Chondrocyte (in vitro differentiated cells): ENCODE measurements at regions not wholly inside any gene's neighbourhood (a gene's known extent, or its start where the extent isn't known, plus 50 kb on each side); places are given as distances from the start of the nearest gene placed in this dataset.

Experiments
- DNase-seq: peaks from one replicate; pipeline ENCODE4 v3.0.0; 2021; ENCODE audit warnings: mixed read lengths, low spot score
- H3K27ac Mint-ChIP-seq: one replicate; pipeline ENCODE4 v1.8.0; 2021; ENCODE audit warnings: mild to moderate bottlenecking, moderate library complexity, mixed read lengths; ENCODE audit not compliant: unreplicated experiment
- H3K27me3 Mint-ChIP-seq: 2 replicates; pipeline ENCODE4 v1.8.0; 2021; ENCODE audit warnings: low read depth, mixed read lengths
- H3K36me3 Mint-ChIP-seq: 2 replicates; pipeline ENCODE4 v1.8.0; 2021; ENCODE audit warnings: low read depth, mixed read lengths
- H3K4me1 Mint-ChIP-seq: 2 replicates; pipeline ENCODE4 v1.8.0; 2021; ENCODE audit warnings: low read depth, mild to moderate bottlenecking, mixed read lengths
- H3K4me3 Mint-ChIP-seq: one replicate; pipeline ENCODE4 v1.8.0; 2021; ENCODE audit warnings: mild to moderate bottlenecking, moderate library complexity, mixed read lengths; ENCODE audit not compliant: unreplicated experiment
- H3K9me3 Mint-ChIP-seq: 2 replicates; pipeline ENCODE4 v1.8.0; 2021; ENCODE audit warnings: low read depth, mixed read lengths
- TF ChIP-seq, protein P1 (sequence below): fragments of 200-600 bp; sonication (generic); IDR thresholded peaks from 2 replicates; pipeline ENCODE4 v1.5.0; 2021; ENCODE audit warnings: antibody characterized with exemption, mild to moderate bottlenecking, moderate library complexity

DNA sequence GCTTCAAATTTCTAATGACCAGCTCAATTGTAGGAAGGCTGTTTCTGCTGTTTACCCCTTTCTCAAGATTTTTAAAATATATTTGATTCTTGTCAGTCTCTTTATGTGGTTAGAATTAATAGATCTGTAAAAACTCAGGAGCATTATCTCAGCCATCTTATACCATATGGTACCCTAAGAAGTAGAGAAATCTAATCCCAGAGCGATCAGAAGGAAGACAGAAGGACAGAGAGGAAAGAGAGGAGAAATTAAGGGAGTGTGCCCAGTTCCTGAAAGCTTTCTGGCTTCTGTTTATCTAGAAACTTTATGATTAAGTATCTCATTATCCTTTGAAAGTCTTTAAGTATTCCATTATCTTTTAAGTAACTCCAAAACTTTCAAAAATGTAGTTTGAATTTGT lies 152.1 kb upstream of the NAV3 start:
- Mint-ChIP-seq H3K9me3 (no peaks in the 10 kb centered on the region), H3K4me1 (no peaks in the 10 kb centered on the region), H3K27me3 (peaks cover 36% of the 10 kb centered on the region), H3K27ac (no peak overlapping the region), H3K4me3 (no peak overlapping the region), H3K36me3 (peaks cover 1% of the 10 kb centered on the region)
- TF ChIP-seq, protein P1, sequence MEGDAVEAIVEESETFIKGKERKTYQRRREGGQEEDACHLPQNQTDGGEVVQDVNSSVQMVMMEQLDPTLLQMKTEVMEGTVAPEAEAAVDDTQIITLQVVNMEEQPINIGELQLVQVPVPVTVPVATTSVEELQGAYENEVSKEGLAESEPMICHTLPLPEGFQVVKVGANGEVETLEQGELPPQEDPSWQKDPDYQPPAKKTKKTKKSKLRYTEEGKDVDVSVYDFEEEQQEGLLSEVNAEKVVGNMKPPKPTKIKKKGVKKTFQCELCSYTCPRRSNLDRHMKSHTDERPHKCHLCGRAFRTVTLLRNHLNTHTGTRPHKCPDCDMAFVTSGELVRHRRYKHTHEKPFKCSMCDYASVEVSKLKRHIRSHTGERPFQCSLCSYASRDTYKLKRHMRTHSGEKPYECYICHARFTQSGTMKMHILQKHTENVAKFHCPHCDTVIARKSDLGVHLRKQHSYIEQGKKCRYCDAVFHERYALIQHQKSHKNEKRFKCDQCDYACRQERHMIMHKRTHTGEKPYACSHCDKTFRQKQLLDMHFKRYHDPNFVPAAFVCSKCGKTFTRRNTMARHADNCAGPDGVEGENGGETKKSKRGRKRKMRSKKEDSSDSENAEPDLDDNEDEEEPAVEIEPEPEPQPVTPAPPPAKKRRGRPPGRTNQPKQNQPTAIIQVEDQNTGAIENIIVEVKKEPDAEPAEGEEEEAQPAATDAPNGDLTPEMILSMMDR, result no peak
- no peak for DNase-seq

- H3K36me3 Mint-ChIP-seq, result peaks cover 2% of the 10 kb centered on the region
- TF ChIP-seq, protein P1, result no peak
- H3K27me3 Mint-ChIP-seq, result peaks cover 7% of the 10 kb centered on the region
- DNase-seq, result no peak
- peaks cover 24% of the 10 kb centered on the region for H3K9me3 Mint-ChIP-seq
- H3K27ac Mint-ChIP-seq, result peak overlapping the region; percentile 53
- H3K4me1 Mint-ChIP-seq, result peaks cover 14% of the 10 kb centered on the region
- H3K4me3 Mint-ChIP-seq, result no peak overlapping the region
These were observed 163.6 kb upstream of the NAV3 start for GRCh38 chr12:77667101-77667500.

DNA sequence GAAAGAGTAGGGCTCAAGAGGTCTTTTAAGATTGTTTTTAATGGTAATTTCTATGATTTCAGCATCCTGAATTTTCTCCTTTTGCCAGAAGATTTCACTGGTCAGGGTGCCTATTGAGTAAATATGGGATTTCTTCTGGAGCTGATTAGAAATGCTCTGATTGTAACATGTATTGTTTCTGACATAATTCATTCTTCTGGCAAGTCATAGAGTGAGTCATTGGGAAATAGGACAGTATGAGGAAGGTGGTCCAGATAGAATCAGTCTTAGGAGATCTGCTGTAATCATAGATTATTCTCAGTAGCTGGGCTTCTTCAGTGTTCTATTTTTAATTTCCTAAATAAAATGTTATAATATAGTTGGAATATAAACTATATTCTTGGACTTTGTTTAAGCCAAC lies 182.0 kb upstream of the NAV3 start:
- Mint-ChIP-seq H3K27ac (no peak overlapping the region), H3K9me3 (no peaks in the 10 kb centered on the region), H3K36me3 (no peaks in the 10 kb centered on the region), H3K27me3 (peaks cover 20% of the 10 kb centered on the region), H3K4me3 (no peak overlapping the region), H3K4me1 (no peaks in the 10 kb centered on the region)
- TF ChIP-seq, protein P1, result no peak
- DNase-seq, result no peak

GRCh38 chr12:77645966-77646598 lies 184.6 kb upstream of the NAV3 start:
- H3K4me3 Mint-ChIP-seq, result no peak overlapping the region
- TF ChIP-seq, protein P1, result no peak
- no peak overlapping the region for H3K27ac Mint-ChIP-seq
- H3K4me1 Mint-ChIP-seq, result no peaks in the 10 kb centered on the region
- no peak for DNase-seq
- H3K9me3 Mint-ChIP-seq, result no peaks in the 10 kb centered on the region
- H3K36me3 Mint-ChIP-seq, result no peaks in the 10 kb centered on the region
- H3K27me3 Mint-ChIP-seq, result peaks cover 14% of the 10 kb centered on the region

GRCh38 chr12:77644915-77645605 lies 185.6 kb upstream of the NAV3 start:
- Mint-ChIP-seq H3K4me3 (no peak overlapping the region), H3K27ac (no peak overlapping the region), H3K9me3 (no peaks in the 10 kb centered on the region), H3K27me3 (peaks cover 15% of the 10 kb centered on the region), H3K36me3 (no peaks in the 10 kb centered on the region), H3K4me1 (no peaks in the 10 kb centered on the region)
- TF ChIP-seq, protein P1, result no peak
- no peak for DNase-seq
